ENCODE measurements at regions not wholly inside any gene's neighbourhood (a gene's known extent, or its start where the extent isn't known, plus 50 kb on each side); places are given as distances from the start of the nearest gene placed in this dataset.

DNA sequence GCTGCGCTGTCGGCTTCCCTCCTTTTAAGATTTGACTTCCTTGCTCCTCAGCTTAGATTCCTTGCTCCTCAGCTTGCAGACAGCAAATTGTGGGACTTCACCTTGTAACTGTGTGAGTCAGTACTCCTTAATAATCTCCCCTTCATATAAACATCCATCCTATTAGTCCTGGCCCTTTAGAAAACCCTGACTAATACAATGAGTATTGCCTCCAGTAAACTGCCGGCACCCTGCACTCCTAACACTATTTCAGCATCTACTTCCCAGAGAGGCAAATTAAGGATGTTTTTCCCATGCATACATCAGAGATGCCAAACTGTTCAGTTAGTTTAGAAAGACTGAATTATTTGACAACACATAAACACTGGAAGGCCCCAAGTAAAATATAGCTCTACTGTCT is 611.3 kb upstream of the TMEM132C start:
- TF ChIP-seq EZH2 (IDR thresholded peaks at IDR 0.05; ENCODE audit: borderline replicate concordance, insufficient read depth, low read depth, low read length, poor library complexity, severe bottlenecking): no peak
- TF ChIP-seq, protein P1, sequence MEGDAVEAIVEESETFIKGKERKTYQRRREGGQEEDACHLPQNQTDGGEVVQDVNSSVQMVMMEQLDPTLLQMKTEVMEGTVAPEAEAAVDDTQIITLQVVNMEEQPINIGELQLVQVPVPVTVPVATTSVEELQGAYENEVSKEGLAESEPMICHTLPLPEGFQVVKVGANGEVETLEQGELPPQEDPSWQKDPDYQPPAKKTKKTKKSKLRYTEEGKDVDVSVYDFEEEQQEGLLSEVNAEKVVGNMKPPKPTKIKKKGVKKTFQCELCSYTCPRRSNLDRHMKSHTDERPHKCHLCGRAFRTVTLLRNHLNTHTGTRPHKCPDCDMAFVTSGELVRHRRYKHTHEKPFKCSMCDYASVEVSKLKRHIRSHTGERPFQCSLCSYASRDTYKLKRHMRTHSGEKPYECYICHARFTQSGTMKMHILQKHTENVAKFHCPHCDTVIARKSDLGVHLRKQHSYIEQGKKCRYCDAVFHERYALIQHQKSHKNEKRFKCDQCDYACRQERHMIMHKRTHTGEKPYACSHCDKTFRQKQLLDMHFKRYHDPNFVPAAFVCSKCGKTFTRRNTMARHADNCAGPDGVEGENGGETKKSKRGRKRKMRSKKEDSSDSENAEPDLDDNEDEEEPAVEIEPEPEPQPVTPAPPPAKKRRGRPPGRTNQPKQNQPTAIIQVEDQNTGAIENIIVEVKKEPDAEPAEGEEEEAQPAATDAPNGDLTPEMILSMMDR (IDR thresholded peaks at IDR 0.05): no peak
- 97% methylated on average over 3 of the region's 3 CpGs for WGBS (ENCODE audit: insufficient coverage)
- no peaks in the 10 kb centered on the region for H3K27me3 Mint-ChIP-seq

GRCh38 chr12:127656266-127656665 is 610.7 kb upstream of the TMEM132C start:
- Histone ChIP-seq H3K4me2 (replicated peaks; ENCODE audit: low read depth, low read length, poor library complexity, severe bottlenecking) (no peak overlapping the region), H2AFZ (ENCODE audit: insufficient read depth, low read depth, low read length, poor library complexity, severe bottlenecking) (no peak overlapping the region), H3K4me3 (ENCODE audit: control extremely low read depth in 1 of 5, extremely low read depth in 1 of 5, insufficient read depth in 1 of 5, low read depth in 2 of 5, low read length in 4 of 5) (no peak overlapping the region), H4K20me1 (ENCODE audit: control insufficient read depth, insufficient read depth, low read length, poor library complexity, severe bottlenecking) (no peaks in the 10 kb centered on the region), H3K9ac (ENCODE audit: low read length) (no peak overlapping the region), H3K27me3 (replicated peaks in 1 of 4; ENCODE audit: control extremely low read depth in 1 of 4, control insufficient read depth in 3 of 4, insufficient read depth in 4 of 4, low read length in 3 of 4) (no peaks in the 10 kb centered on the region), H3K27ac (ENCODE audit: low read length in 2 of 2) (no peak overlapping the region), H3K36me3 (replicated peaks in 1 of 2; ENCODE audit: control extremely low read depth in 1 of 2, control insufficient read depth in 1 of 2, extremely low read depth in 1 of 2, insufficient read depth in 2 of 2, low read length in 1 of 2) (no peaks in the 10 kb centered on the region), H3K79me2 (ENCODE audit: control insufficient read depth, insufficient read depth, low read length) (no peaks in the 10 kb centered on the region), H3K9me3 (ENCODE audit: control extremely low read depth in 1 of 3, control insufficient read depth in 2 of 3, insufficient read depth in 1 of 3, low read length in 2 of 3) (peaks cover 0 to 22% (median 0%) of the 10 kb centered on the region in 3 donors), H3K4me1 (ENCODE audit: control insufficient read depth in 2 of 2, insufficient read depth in 2 of 2, low read length in 2 of 2) (no peaks in the 10 kb centered on the region)
- H3K9me3 Mint-ChIP-seq (ENCODE audit: insufficient read depth): peaks cover 9% of the 10 kb centered on the region
- 87% methylated on average over 3 of the region's 3 CpGs for WGBS (ENCODE audit: insufficient coverage)
- TF ChIP-seq EZH2 (IDR thresholded peaks at IDR 0.05; ENCODE audit: borderline replicate concordance, insufficient read depth, low read depth, low read length, poor library complexity, severe bottlenecking): no peak
- TF ChIP-seq, protein P1 (IDR thresholded peaks at IDR 0.05): no peak
- ChIA-PET POLR2A (no interaction called here), CTCF (no interaction called here)
- no peak for DNase-seq
- intact Hi-C loops (cut with micrococcal nuclease): no loop called here
- ATAC-seq (ENCODE audit: low read depth): no peak
- H3K4me3 Mint-ChIP-seq: no peak overlapping the region
- no peaks in the 10 kb centered on the region for H3K4me1 Mint-ChIP-seq
- no peak overlapping the region for H3K27ac Mint-ChIP-seq
- no peaks in the 10 kb centered on the region for H3K27me3 Mint-ChIP-seq

More for the DNA sequence above, 611.3 kb upstream of the TMEM132C start:
- ATAC-seq (ENCODE audit: low read depth) (no peak), DNase-seq (no peak)
- H3K9me3 Mint-ChIP-seq (ENCODE audit: insufficient read depth): peaks cover 9% of the 10 kb centered on the region
- H3K36me3 ChIP-seq (replicated peaks in 1 of 2; ENCODE audit: control extremely low read depth in 1 of 2, control insufficient read depth in 1 of 2, extremely low read depth in 1 of 2, insufficient read depth in 2 of 2, low read length in 1 of 2): no peaks in the 10 kb centered on the region
- H3K79me2 ChIP-seq (ENCODE audit: control insufficient read depth, insufficient read depth, low read length): no peaks in the 10 kb centered on the region
- ChIA-PET CTCF (no interaction called here), POLR2A (no interaction called here)
- peaks cover 0 to 22% (median 0%) of the 10 kb centered on the region in 3 donors for H3K9me3 ChIP-seq (ENCODE audit: control extremely low read depth in 1 of 3, control insufficient read depth in 2 of 3, insufficient read depth in 1 of 3, low read length in 2 of 3)
- no peak overlapping the region for H3K4me3 ChIP-seq (ENCODE audit: control extremely low read depth in 1 of 5, extremely low read depth in 1 of 5, insufficient read depth in 1 of 5, low read depth in 2 of 5, low read length in 4 of 5)
- intact Hi-C loops (cut with micrococcal nuclease): no loop called here
- H3K4me1 ChIP-seq (ENCODE audit: control insufficient read depth in 2 of 2, insufficient read depth in 2 of 2, low read length in 2 of 2): no peaks in the 10 kb centered on the region
- no peaks in the 10 kb centered on the region for H3K27me3 ChIP-seq (replicated peaks in 1 of 4; ENCODE audit: control extremely low read depth in 1 of 4, control insufficient read depth in 3 of 4, insufficient read depth in 4 of 4, low read length in 3 of 4)
- no peak overlapping the region for H3K4me3 Mint-ChIP-seq
- H3K4me2 ChIP-seq (replicated peaks; ENCODE audit: low read depth, low read length, poor library complexity, severe bottlenecking): no peak overlapping the region
- no peak overlapping the region for H3K27ac ChIP-seq (ENCODE audit: low read length in 2 of 2)
- no peak overlapping the region for H3K9ac ChIP-seq (ENCODE audit: low read length)
- H2AFZ ChIP-seq (ENCODE audit: insufficient read depth, low read depth, low read length, poor library complexity, severe bottlenecking): no peak overlapping the region
- H3K4me1 Mint-ChIP-seq: no peaks in the 10 kb centered on the region
- no peak overlapping the region for H3K27ac Mint-ChIP-seq
- no peaks in the 10 kb centered on the region for H4K20me1 ChIP-seq (ENCODE audit: control insufficient read depth, insufficient read depth, low read length, poor library complexity, severe bottlenecking)

Data from B cell (primary cell).